ENCODE measurements at regions not wholly inside any gene's neighbourhood (a gene's known extent, or its start where the extent isn't known, plus 50 kb on each side); places are given as distances from the start of the nearest gene placed in this dataset.

DNA sequence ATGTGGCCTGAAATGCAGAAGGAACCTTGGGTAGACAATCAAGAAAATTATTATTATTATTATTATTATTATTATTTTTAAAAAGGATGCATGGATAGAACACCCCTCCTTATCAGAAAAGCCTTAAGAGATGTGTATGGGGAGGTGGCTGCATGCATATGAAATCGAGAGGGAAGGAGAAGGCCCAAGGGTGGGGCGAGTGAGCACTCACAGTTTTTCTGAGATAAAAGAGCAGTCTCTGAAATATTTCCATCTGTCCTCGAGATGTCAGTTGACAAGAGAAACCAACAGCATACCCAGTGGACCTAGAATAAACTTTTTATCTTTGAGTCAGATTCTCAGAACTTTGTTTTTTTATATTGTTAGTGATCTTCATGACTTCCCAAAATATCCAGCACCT, 282.9 kb downstream of the GPD2 start:
- no peaks in the 10 kb centered on the region for H3K36me3 ChIP-seq
- H3K27ac ChIP-seq, result no peak overlapping the region
- no peak for DNase-seq (ENCODE audit: low spot score in 2 of 2)
- TF ChIP-seq POLR2A (IDR thresholded peaks at IDR 0.05), result no peak
- TF ChIP-seq, protein P1, sequence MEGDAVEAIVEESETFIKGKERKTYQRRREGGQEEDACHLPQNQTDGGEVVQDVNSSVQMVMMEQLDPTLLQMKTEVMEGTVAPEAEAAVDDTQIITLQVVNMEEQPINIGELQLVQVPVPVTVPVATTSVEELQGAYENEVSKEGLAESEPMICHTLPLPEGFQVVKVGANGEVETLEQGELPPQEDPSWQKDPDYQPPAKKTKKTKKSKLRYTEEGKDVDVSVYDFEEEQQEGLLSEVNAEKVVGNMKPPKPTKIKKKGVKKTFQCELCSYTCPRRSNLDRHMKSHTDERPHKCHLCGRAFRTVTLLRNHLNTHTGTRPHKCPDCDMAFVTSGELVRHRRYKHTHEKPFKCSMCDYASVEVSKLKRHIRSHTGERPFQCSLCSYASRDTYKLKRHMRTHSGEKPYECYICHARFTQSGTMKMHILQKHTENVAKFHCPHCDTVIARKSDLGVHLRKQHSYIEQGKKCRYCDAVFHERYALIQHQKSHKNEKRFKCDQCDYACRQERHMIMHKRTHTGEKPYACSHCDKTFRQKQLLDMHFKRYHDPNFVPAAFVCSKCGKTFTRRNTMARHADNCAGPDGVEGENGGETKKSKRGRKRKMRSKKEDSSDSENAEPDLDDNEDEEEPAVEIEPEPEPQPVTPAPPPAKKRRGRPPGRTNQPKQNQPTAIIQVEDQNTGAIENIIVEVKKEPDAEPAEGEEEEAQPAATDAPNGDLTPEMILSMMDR (IDR thresholded peaks at IDR 0.05), result no peak
- no peak for TF ChIP-seq EP300 (IDR thresholded peaks at IDR 0.05)
- H3K9me3 ChIP-seq, result no peaks in the 10 kb centered on the region
- WGBS, 2 donors, result 61 to 73% methylated on average over 3 of the region's 3 CpGs
- no peaks in the 10 kb centered on the region for H3K4me1 ChIP-seq
- no peaks in the 10 kb centered on the region for H3K27me3 ChIP-seq
- no peak overlapping the region for H3K4me3 ChIP-seq

DNA sequence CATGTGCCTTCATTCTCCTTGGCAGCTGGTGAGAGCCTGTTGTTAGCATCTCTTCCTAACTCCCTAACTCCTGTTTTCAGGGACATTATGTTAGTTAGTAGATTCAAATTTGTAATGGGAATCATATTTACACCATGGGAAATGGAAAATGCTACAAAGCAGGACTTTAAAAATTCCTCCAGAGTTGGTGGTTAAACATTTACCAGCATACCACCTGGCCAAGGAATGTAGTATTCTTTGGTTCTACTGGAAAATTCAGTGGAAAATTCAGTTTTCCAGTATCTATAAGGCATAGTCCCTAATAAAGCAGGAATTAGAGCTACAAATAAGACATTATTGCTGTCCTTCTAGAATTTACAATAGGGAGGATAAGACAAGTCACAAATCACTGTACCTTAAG, 291.7 kb downstream of the GPD2 start:
- Histone ChIP-seq H3K36me3 (no peaks in the 10 kb centered on the region), H3K4me3 (no peak overlapping the region), H3K4me1 (no peaks in the 10 kb centered on the region), H3K27ac (no peak overlapping the region), H3K27me3 (no peaks in the 10 kb centered on the region), H3K9me3 (no peaks in the 10 kb centered on the region)
- DNase-seq (ENCODE audit: low spot score in 2 of 2), result no peak
- TF ChIP-seq POLR2A (IDR thresholded peaks at IDR 0.05) (no peak), EP300 (IDR thresholded peaks at IDR 0.05) (no peak)
- TF ChIP-seq, protein P1 (IDR thresholded peaks at IDR 0.05), result no peak

DNA sequence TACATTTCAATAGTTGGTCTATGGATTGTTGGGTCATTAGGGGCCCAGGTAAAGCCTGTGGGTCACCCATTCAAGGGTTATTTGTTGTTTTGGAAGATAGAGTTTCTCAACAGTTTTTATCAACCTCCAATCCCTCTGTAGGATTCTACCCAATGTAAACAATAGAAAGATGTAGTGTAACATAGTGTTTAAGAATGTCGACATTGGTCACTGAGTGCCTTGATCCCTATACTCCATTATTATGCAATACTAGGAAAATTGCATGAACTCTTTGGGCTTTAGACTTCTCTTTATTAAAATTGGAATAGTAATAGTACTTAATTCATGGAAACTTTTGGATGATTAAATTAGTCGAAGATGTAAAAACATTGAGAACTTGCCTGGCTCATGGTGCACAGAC, 292.1 kb downstream of the GPD2 start:
- Histone ChIP-seq H3K4me3 (no peak overlapping the region), H3K27me3 (no peaks in the 10 kb centered on the region), H3K27ac (no peak overlapping the region), H3K9me3 (no peaks in the 10 kb centered on the region), H3K4me1 (no peaks in the 10 kb centered on the region), H3K36me3 (no peaks in the 10 kb centered on the region)
- TF ChIP-seq EP300 (IDR thresholded peaks at IDR 0.05) (no peak), POLR2A (IDR thresholded peaks at IDR 0.05) (no peak)
- TF ChIP-seq, protein P1 (IDR thresholded peaks at IDR 0.05), result no peak
- 93 to 94% methylated on average over 2 of the region's 2 CpGs for WGBS, 2 donors
- DNase-seq (ENCODE audit: low spot score in 2 of 2), result no peak

DNA sequence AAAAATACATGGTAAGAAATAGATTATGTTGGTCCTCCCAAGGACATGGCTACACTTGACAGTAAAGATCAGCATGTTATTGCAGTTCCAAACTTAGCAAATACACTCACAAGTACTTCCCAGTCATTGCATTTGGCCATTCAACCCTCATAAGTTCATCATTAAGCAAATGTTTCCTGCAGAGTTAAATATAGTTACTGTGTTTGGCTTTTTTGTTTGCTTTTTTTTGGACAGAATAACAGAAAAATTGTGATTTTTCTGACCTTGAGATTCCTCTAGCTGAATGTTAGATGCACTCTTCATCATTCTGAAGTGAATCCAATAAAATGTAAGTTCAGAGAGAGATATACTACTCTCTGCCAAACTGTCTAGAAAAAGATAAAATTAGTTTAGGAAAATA, 295.3 kb downstream of the GPD2 start:
- TF ChIP-seq EP300 (IDR thresholded peaks at IDR 0.05), result no peak
- TF ChIP-seq POLR2A (IDR thresholded peaks at IDR 0.05), result no peak
- TF ChIP-seq, protein P1 (IDR thresholded peaks at IDR 0.05), result no peak
- H3K9me3 ChIP-seq, result no peaks in the 10 kb centered on the region
- H3K27me3 ChIP-seq, result no peaks in the 10 kb centered on the region
- H3K27ac ChIP-seq, result no peak overlapping the region
- DNase-seq (ENCODE audit: low spot score in 2 of 2), result no peak
- no peaks in the 10 kb centered on the region for H3K36me3 ChIP-seq
- no peak overlapping the region for H3K4me3 ChIP-seq
- no peaks in the 10 kb centered on the region for H3K4me1 ChIP-seq

DNA sequence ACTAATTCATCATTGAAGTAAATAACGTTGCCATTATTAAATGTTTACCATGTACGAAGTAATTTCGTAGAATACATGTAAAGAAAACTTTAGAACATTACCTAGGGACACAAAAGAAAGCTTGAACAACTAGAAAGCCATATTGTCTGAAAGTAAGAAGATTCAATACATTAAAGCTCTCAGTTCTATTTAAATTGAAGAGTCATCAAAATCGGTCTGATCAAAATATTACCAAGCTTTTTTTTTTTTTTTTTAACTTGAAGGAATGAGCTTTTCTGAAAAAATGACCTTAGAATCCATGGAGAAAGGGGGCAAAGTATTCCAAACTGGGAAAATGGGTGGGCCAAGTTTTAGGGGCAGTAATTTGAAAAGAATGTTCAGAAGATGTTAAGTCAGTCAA, 300.8 kb downstream of the GPD2 start:
- no peaks in the 10 kb centered on the region for H3K4me1 ChIP-seq
- H3K9me3 ChIP-seq, result no peaks in the 10 kb centered on the region
- no peaks in the 10 kb centered on the region for H3K36me3 ChIP-seq
- H3K27ac ChIP-seq, result no peak overlapping the region
- no peak overlapping the region for H3K4me3 ChIP-seq
- WGBS, 2 donors, result 72 to 88% methylated on average over 4 of the region's 4 CpGs
- DNase-seq (ENCODE audit: low spot score in 2 of 2), result no peak
- TF ChIP-seq EP300 (IDR thresholded peaks at IDR 0.05) (no peak), POLR2A (IDR thresholded peaks at IDR 0.05) (no peak)
- TF ChIP-seq, protein P1 (IDR thresholded peaks at IDR 0.05), result no peak
- no peaks in the 10 kb centered on the region for H3K27me3 ChIP-seq

Measured in tibial nerve (tissue), 4 donors.